WTC11 (cell line): ENCODE measurements at regions not wholly inside any gene's neighbourhood (a gene's known extent, or its start where the extent isn't known, plus 50 kb on each side); places are given as distances from the start of the nearest gene placed in this dataset.

Experiments used
- ATAC-seq: fragments of 200-7000 bp; cut with Tn5 transposase; 2 replicates; pipeline ENCODE4 v1.10.0; 2021; ENCODE audit warnings: mild to moderate bottlenecking, moderate library complexity
- CTCF ChIA-PET: fragments of 300-600 bp; sonication (Branson Sonifier 250); formaldehyde crosslinking; loops from one replicate; lab custom pipeline; 2021; ENCODE audit warnings: antibody characterized with exemption; lab: Charles Lee
- POLR2A ChIA-PET: fragments of 350-600 bp; sonication (Branson Sonifier 250); formaldehyde crosslinking; loops from one replicate; lab custom pipeline; 2021; ENCODE audit warnings: antibody characterized with exemption; lab: Charles Lee
- DNase-seq: peaks from one replicate; pipeline ENCODE4 v3.0.0; 2021; ENCODE audit warnings: low spot score
- H3K27ac Mint-ChIP-seq: 2 replicates; pipeline ENCODE4 v1.8.0; 2021; ENCODE audit warnings: mixed read lengths
- H3K27me3 Mint-ChIP-seq: 2 replicates; pipeline ENCODE4 v1.8.0; 2021; ENCODE audit warnings: low read depth, mild to moderate bottlenecking, moderate library complexity, mixed read lengths
- H3K36me3 Mint-ChIP-seq: 2 replicates; pipeline ENCODE4 v1.8.0; 2021; ENCODE audit warnings: mixed read lengths
- H3K4me1 Mint-ChIP-seq: 2 replicates; pipeline ENCODE4 v1.8.0; 2022; ENCODE audit warnings: mixed read lengths
- H3K4me3 Mint-ChIP-seq: 2 replicates; pipeline ENCODE4 v1.8.0; 2021; ENCODE audit warnings: mild to moderate bottlenecking, moderate library complexity, mixed read lengths
- H3K9me3 Mint-ChIP-seq: 2 replicates; pipeline ENCODE4 v1.8.0; 2021; ENCODE audit warnings: mixed read lengths
- CDX4 ChIP-seq: fragments of 250-450 bp; sonication (Bioruptor Pico); IDR thresholded peaks from 2 replicates; pipeline ENCODE4 v1.9.0; 2021; ENCODE audit warnings: moderate library complexity, mild to moderate bottlenecking, inconsistent platforms, borderline replicate concordance
- CTCF ChIP-seq: fragments of 200-600 bp; IDR thresholded peaks from 2 replicates; pipeline ENCODE4 v1.8.0; 2022; ENCODE audit warnings: antibody characterized with exemption
- ESRRA ChIP-seq: sonication (generic); formaldehyde crosslinking; IDR thresholded peaks from 2 replicates; pipeline ENCODE4 v1.8.1; 2022; ENCODE audit warnings: mild to moderate bottlenecking, missing genetic modification reagents, borderline replicate concordance
- ETV6 ChIP-seq: sonication (generic); formaldehyde crosslinking; IDR thresholded peaks from 2 replicates; pipeline ENCODE4 v1.8.1; 2022; ENCODE audit warnings: mild to moderate bottlenecking, missing genetic modification reagents
- IRF1 ChIP-seq: sonication (generic); formaldehyde crosslinking; IDR thresholded peaks from 2 replicates; pipeline ENCODE4 v1.8.0; 2023; ENCODE audit warnings: missing genetic modification reagents
- NFE2L1 ChIP-seq: sonication (generic); formaldehyde crosslinking; IDR thresholded peaks from 2 replicates; pipeline ENCODE4 v1.8.1; 2023; ENCODE audit warnings: missing genetic modification reagents
- OVOL2 ChIP-seq: fragments of 250-450 bp; sonication (Bioruptor Pico); IDR thresholded peaks from 2 replicates; pipeline ENCODE4 v1.9.0; 2021; ENCODE audit warnings: mild to moderate bottlenecking, borderline replicate concordance
- RELA ChIP-seq: sonication (generic); formaldehyde crosslinking; IDR thresholded peaks from 2 replicates; pipeline ENCODE4 v1.8.1; 2022; ENCODE audit warnings: missing genetic modification reagents, mild to moderate bottlenecking, borderline replicate concordance
- RORB ChIP-seq: fragments of 250-450 bp; sonication (Bioruptor Pico); IDR thresholded peaks from 2 replicates; pipeline ENCODE4 v1.9.0; 2021; ENCODE audit warnings: mild to moderate bottlenecking
- TCF7 ChIP-seq: sonication (generic); formaldehyde crosslinking; IDR thresholded peaks from 2 replicates; pipeline ENCODE4 v1.8.0; 2022; ENCODE audit warnings: mild to moderate bottlenecking, low read depth, missing genetic modification reagents, moderate library complexity
- TP53 ChIP-seq: sonication (generic); formaldehyde crosslinking; IDR thresholded peaks from 2 replicates; pipeline ENCODE4 v1.8.1; 2023; ENCODE audit warnings: mild to moderate bottlenecking, missing genetic modification reagents
- USF1 ChIP-seq: sonication (generic); formaldehyde crosslinking; IDR thresholded peaks from 2 replicates; pipeline ENCODE4 v1.8.0; 2022; ENCODE audit warnings: mild to moderate bottlenecking, missing genetic modification reagents
- USF2 ChIP-seq: sonication (generic); formaldehyde crosslinking; IDR thresholded peaks from 2 replicates; pipeline ENCODE4 v1.8.1; 2023; ENCODE audit warnings: mild to moderate bottlenecking, missing genetic modification reagents, moderate library complexity
- ZBTB21 ChIP-seq: sonication (generic); formaldehyde crosslinking; IDR thresholded peaks from 2 replicates; pipeline ENCODE4 v1.8.1; 2023; ENCODE audit warnings: mild to moderate bottlenecking, missing genetic modification reagents, borderline replicate concordance
- ZNF232 ChIP-seq: sonication (generic); formaldehyde crosslinking; IDR thresholded peaks from 2 replicates; pipeline ENCODE4 v1.8.0; 2022; ENCODE audit warnings: mild to moderate bottlenecking, missing genetic modification reagents
- ZNF416 ChIP-seq: fragments of 250-450 bp; sonication (Bioruptor Pico); IDR thresholded peaks from 2 replicates; pipeline ENCODE4 v1.9.0; 2021; ENCODE audit warnings: mild to moderate bottlenecking, inconsistent platforms
- ZNF423 ChIP-seq: fragments of 250-450 bp; sonication (Bioruptor Pico); IDR thresholded peaks from 2 replicates; pipeline ENCODE4 v2.1.2; 2022; ENCODE audit warnings: mild to moderate bottlenecking, moderate library complexity
- ZNF425 ChIP-seq: fragments of 250-450 bp; sonication (Bioruptor Pico); conservative IDR thresholded peaks from 2 replicates; pipeline ENCODE4 v1.9.0; 2021; ENCODE audit warnings: mild to moderate bottlenecking

- CTCF ChIA-PET, result no interaction called here
- ATAC-seq (peak; percentile 93), DNase-seq (no peak)
- no peak overlapping the region for H3K27ac Mint-ChIP-seq
- peaks cover 10% of the 10 kb centered on the region for H3K36me3 Mint-ChIP-seq
- TF ChIP-seq IRF1 (CRISPR knock-in tag) (no peak), CTCF (0 out of 2 replicates have a peak, but pooled peaks have one; percentile 33)
- TF ChIP-seq, all 79 proteins: peak for 1
- Mint-ChIP-seq H3K4me1 (no peaks in the 10 kb centered on the region), H3K9me3 (peaks cover 47% of the 10 kb centered on the region), H3K4me3 (no peak overlapping the region), H3K27me3 (no peaks in the 10 kb centered on the region)
- POLR2A ChIA-PET, result no interaction called here
These were observed 663.9 kb upstream of the LRRTM1 start for GRCh38 chr2:80968450-80968849.

GRCh38 chr2:80947601-80948130 lies 643.1 kb upstream of the LRRTM1 start:
- Mint-ChIP-seq H3K4me1 (peaks cover 5% of the 10 kb centered on the region), H3K4me3 (no peak overlapping the region), H3K27ac (no peak overlapping the region), H3K27me3 (no peaks in the 10 kb centered on the region), H3K36me3 (no peaks in the 10 kb centered on the region), H3K9me3 (peaks cover 5% of the 10 kb centered on the region; the same call in 1 of the 2 replicates)
- ATAC-seq (no peak), DNase-seq (no peak)
- ChIA-PET CTCF (no interaction called here), POLR2A (no interaction called here)
- no peak for TF ChIP-seq NFE2L1 (CRISPR knock-in tag)
- no peak for TF ChIP-seq RELA (CRISPR knock-in tag)
- no peak for TF ChIP-seq ETV6 (CRISPR knock-in tag)
- TF ChIP-seq ZNF416 (CRISPR knock-in tag), result no peak
- no peak for TF ChIP-seq USF2 (CRISPR knock-in tag)
- no peak for TF ChIP-seq USF1 (CRISPR knock-in tag)
- no peak for TF ChIP-seq RORB (CRISPR knock-in tag)
- TF ChIP-seq TP53 (CRISPR knock-in tag), result no peak
- no peak for TF ChIP-seq OVOL2
- no peak for TF ChIP-seq ZNF232 (CRISPR knock-in tag)
- no peak for TF ChIP-seq CDX4 (CRISPR knock-in tag)
- TF ChIP-seq ZNF423, result no peak
- TF ChIP-seq ZBTB21 (CRISPR knock-in tag), result no peak
- no peak for TF ChIP-seq ESRRA (CRISPR knock-in tag)
- no peak for TF ChIP-seq ZNF425
- TF ChIP-seq TCF7 (CRISPR knock-in tag), result no peak
